HT-29 (cell line): ENCODE measurements at regions not wholly inside any gene's neighbourhood (a gene's known extent, or its start where the extent isn't known, plus 50 kb on each side); places are given as distances from the start of the nearest gene placed in this dataset.
"Not testable (repeated sequence)": the region's sequence is repeated elsewhere in the genome, so short reads cannot be mapped to it uniquely, and the experiment has no call there.

Experiments
- DNase-seq: peaks from one replicate; pipeline ENCODE4 v3.0.0-alpha.2; 2015; ENCODE audit warnings: low spot score

- DNase-seq = no peak
Observed at GRCh38 chr14:22262881-22263280, 326.1 kb downstream of the DAD1 start.

- DNase-seq = no peak
Observed at GRCh38 chr14:22255017-22255950, 333.7 kb downstream of the DAD1 start.

DNA sequence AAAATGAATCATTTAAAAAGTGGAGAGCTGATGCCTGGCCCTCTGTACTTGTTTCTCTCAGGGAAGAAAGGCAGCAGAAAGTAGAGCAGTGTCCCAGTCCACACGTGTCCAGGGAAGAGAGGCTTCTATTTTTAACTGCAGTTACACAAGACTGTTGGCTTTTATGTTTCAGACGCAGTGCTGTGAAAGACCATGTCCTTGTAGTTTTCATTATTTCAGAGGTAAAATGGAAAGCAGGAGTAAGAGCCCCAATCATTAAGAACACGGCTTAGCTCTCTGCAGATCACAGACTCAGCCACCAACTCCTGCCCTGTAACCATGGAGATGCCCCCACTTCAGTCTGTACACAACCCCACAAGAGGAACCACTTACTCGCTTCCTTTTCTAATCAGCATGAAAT, 336.3 kb downstream of the DAD1 start:
- DNase-seq = no peak

DNA sequence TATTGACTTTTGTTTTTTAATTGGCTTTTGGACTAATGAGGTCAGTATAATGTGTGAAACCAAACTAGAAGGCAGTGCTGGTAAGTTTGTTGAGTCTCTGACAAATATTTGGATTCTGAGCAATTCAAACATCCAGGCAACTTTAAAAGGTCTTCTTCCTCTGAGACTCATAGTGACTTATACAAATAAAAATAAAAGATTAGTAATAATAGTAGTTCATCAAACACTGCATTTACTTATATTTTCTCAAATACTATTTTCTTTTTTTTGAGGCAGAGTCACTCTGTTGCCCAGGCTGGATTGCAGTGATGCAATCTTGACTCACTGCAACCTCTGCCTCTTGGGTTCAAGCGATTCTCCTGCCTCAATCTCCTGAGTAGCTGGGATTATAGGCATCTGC, 337.9 kb downstream of the DAD1 start:
- DNase-seq = no peak

DNA sequence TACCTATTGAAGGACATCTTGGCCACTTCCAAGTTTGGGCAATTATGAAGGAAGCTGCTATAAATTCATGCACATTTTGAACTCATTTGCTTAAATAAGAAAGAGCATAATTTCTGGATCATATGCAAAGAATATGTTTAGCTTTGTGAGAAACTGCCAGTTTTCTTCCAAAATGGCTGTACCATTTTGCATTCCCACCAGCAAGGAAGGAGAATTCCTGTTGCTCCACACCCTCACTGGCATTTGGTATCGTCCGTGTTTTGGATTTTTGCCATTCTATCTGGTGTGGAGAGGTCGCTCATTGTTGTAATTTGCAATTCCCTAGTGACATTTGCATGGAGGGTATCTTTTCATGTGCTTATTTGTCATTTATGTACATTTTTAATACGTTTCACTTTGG, 339.3 kb downstream of the DAD1 start:
- DNase-seq = no peak

- no peak for DNase-seq
Observed at GRCh38 chr14:22243971-22244581, 344.9 kb downstream of the DAD1 start.

- DNase-seq = not testable (repeated sequence)
Observed at GRCh38 chr14:22238320-22238719, 350.7 kb downstream of the DAD1 start.

DNA sequence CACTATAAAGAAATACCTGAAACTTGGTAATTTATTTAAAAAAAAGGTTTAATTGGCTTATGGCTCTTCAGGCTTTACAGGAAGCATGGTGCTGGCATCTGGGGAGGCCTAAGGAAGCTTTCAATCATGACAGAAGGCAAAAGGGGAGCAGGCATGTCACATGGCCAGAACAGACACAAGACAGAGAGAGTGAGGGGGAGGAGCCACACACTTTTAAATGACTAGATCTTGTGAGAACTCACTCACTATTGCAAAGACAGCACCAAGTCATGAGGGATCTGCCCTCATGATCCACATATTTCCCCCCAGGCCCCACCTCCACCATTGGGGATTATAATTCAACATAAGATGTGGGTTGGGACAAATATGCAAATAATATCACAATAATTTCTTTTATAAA, 355.6 kb downstream of the DAD1 start:
- DNase-seq = no peak

DNA sequence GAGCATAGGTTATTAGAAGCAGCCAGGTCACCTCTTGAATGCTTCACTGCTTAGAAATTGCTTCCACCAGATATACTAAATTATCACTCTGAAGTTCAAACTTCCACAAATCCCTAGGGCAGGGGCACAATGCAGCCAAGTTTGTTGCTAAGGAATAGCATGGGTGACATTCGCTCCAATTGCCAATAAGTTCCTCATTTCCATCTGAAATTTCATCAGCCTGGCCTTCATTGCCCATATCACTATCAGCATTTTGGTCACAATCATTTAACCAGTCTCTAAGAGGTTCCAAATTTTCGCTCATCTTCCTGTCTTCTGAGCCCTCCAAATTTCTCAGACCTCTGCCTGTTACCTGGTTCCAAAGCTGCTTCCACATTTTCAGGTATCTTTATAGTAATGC, 356.1 kb downstream of the DAD1 start:
- DNase-seq = no peak

DNA sequence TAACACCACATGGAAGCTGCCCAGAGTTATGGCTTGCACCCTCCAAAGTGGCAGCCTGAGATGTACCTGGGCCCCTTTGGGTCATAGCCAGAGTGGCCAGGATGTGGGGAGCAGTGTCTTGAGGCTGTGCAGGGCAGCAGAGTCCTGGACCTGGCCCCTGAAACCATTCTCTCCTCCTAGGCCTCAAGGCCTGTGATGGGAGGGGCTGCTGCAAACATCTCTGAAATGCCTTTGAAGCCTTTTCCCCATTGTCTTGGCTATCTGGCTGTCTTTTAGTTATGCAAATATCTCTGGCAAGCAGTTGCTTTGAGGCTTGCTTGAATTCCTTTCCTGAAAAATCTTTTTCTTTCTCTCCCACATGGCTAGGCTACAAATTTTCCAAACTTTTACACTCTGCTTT, 356.5 kb downstream of the DAD1 start:
- no peak for DNase-seq

GRCh38 chr14:22231018-22231417, 358.0 kb downstream of the DAD1 start:
- DNase-seq = no peak

DNA sequence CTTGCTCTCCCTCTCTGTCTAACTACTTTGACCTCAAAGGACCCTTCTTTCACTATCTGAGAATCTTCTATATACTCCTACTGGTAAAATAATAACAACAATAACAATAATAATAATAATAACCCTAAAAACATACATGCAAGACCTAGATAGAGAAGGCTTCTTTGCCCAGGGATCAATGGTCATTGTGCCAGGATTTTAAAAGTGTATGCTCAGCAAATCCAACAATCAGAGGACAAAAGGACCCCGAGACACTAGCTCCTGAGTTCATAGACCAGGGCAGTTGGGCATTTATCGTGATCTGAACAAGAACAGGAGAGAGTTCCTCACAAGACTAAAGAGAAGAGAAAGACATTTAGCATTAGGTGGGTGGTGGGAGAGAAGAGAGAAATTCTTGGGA, 358.5 kb downstream of the DAD1 start:
- DNase-seq = no peak

- no peak for DNase-seq
Observed at GRCh38 chr14:22227084-22227483, 361.9 kb downstream of the DAD1 start.

DNA sequence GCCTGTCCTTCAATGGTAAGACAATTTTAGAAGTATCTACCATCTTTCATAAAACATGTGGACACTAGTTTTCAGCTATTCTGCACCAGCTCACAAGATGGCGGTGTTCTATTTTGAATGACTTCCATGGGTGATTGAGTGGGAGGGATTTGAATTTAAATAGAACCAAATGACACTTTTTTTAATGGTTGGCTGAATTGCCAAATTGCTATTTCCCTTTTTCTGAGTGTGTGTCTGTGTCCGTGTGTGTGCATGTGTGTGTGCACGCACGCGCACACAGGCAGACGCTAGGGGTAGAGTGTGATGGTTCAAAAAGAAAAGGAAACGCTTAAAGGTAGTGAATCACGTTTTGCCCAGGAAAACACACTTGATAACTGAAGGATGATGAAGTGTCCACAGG, 362.6 kb downstream of the DAD1 start:
- no peak for DNase-seq

DNA sequence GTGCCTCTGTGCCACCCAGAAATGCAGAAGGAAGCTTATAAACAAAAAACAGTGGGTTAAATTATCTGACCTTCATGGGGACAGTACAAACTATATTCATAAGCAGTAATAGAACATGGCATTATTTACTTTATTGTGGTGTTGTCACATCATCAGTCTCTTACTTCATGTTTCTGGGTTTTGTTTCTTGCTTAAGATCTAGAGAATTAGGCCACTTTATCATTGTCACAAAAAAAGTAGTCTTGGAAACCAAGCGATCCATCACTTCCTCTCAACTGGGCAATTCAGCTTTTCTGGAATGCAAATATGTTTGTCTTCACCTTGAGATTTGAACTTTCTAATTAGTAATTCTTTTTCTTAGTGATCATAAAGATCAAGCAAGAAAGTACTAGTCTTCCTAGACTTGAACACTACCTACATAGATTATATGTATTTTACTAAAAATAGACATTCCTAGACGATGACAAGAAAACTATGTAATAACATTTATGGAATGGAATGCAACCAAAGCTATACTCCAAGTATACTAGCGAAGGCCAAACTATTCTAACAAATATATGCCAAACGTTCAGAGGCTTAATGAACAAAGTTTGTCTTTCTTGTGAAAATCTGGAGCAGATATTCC, 363.4 kb downstream of the DAD1 start:
- DNase-seq = no peak

DNA sequence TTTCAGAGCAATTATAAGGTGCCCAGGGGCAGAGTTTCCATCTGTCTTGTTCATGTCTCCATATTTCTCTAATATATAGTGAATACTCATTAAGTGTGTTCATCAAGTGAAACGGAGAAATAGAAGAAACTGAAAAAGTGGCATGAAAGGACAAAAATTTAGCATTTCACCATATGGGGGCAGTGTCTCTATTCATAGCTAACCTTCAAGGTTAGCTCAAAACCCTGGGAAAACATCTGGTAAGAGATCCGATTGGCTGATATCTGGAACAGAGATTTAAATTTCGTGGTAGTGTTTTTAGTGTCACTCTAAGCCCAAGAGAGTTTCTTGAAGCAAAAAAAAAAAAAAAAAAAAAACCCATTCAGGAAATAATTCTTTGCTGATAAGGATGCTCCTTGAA, 367.5 kb downstream of the DAD1 start:
- DNase-seq = peak; percentile 33

DNA sequence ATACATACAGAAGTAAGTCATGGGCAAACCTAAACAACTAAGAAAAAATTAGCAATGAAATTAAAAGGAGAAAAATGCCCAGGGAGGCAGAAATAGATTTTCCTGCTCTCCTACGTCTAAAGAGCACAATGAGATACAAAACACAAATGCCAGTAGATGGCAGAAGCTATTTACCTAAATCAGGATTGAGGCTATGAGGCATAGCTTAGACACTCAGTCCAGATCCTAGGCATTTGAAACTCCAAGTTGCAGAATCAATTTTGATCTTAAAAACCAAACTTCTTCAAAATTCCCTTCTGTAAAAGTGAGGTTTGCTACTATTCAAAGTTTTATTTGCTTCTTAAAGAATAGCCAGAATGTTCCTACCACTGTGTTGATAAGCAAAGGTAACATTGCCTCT, 368.6 kb downstream of the DAD1 start:
- DNase-seq = no peak

GRCh38 chr14:22218728-22219127, 370.3 kb downstream of the DAD1 start:
- no peak for DNase-seq

DNA sequence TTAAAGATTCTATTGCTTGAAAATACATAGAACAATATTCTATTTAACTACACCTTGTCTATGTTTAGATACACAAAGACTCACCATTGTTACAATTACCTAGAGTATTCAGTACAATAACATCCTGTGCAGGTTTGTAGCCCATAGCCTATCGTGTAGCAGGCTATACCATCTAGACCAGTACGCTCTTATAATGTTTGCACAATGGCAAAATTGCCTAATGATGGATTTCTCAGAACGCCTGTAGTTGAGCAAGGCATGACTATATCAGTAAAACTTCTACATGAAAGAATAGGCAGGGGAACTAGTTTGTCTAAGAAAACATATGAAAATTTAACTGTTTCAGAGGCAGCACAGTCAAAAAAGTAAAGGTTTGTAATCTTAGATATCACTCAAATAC, 375.9 kb downstream of the DAD1 start:
- no peak for DNase-seq

DNA sequence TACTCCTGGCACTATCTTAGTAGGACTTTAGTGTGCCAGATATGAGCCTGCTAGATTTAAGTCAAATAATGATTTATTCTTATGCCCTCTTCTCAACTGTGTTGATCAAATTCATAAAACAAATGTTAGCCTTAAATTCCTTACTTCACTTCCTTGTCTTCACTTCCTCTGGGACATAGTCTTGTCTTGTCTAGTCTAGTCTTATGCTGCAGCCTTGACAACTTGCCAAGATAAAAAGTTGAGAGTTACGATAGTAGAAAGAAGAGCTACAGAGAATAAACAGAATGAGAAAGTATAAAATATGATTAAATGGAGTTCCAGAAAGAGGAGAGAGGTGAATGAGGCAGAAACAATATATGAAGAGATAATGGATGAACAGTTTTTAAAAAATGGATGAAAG, 378.1 kb downstream of the DAD1 start:
- DNase-seq = no peak

DNA sequence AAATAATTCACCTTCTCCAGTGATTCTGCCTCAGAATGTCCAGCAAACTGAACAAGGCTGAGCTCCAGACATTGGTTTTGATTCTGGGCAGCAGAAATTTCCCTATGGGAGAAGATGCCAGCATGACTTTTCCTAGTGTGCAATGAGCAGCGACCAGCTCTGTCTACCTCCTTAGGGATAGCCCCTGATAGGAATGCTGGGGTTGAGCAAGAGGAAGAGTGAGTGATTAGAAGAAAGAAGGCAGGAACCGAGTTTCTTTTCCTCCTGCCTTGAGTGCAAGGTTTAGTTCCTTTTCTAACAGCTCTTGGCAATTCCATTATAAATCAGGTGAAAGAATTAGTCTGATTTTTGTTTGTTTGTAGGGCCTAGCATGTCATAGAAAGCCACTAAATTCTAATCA, 379.0 kb downstream of the DAD1 start:
- no peak for DNase-seq

GRCh38 chr14:22203036-22203435, 386.0 kb downstream of the DAD1 start:
- no peak for DNase-seq

DNA sequence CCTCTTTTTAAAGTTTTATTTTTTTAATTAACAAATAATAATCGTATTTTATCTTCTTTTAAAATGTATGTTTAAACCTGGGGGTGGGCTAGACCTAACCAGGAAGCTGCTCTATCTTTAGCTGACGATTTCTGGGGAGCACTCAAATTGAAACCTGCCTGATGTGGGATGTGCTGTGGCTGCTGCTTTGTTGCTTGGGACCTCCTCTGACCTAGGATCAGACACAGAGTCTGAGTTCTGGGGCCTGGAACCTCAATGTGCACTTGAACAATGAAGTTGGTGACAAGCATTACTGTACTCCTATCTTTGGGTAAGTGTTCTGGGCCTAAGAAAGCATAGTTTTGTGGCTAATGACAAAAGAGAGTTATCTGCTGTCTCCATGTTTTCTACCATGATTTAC, 386.7 kb downstream of the DAD1 start:
- no peak for DNase-seq
